Cardiac fibroblast (primary cell): ENCODE measurements at regions not wholly inside any gene's neighbourhood (a gene's known extent, or its start where the extent isn't known, plus 50 kb on each side); places are given as distances from the start of the nearest gene placed in this dataset.

Experiments used
- DNase-seq, 2 donors: peaks; one replicate each; pipeline versions ENCODE4 v3.0.0 to v3.0.0-alpha.2; 2010; ENCODE audit warnings: low read depth in 2 of 2
- H3K4me3 ChIP-seq, 2 donors: replicated peaks in 1 of 2; 1 replicate in 1 of 2; 2 replicates in 1 of 2; pipeline ENCODE4 v1.5.1; 2011; ENCODE audit warnings: low read depth in 2 of 2, low read length in 2 of 2, mild to moderate bottlenecking in 2 of 2, moderate library complexity in 1 of 2
- CTCF ChIP-seq: IDR thresholded peaks from one replicate; pipeline ENCODE4 v1.5.1; 2011; ENCODE audit warnings: low read depth, mild to moderate bottlenecking, low read length, inconsistent platforms

- no peak for TF ChIP-seq CTCF
- no peak overlapping the region for H3K4me3 ChIP-seq
- peak in 1 of 2 donors; percentile 8 for DNase-seq
Observed at GRCh38 chr15:95712785-95713184, 617.7 kb upstream of the NR2F2 start.

- DNase-seq, result no peak
- no peak for TF ChIP-seq CTCF
- no peak overlapping the region for H3K4me3 ChIP-seq
Observed at GRCh38 chr15:95713324-95713723, 617.2 kb upstream of the NR2F2 start.

- peak in 1 of 2 donors; percentile 17 for DNase-seq
- TF ChIP-seq CTCF, result no peak
- H3K4me3 ChIP-seq, result no peak overlapping the region
Observed at GRCh38 chr15:95715116-95715903, 615.2 kb upstream of the NR2F2 start.

- TF ChIP-seq CTCF, result no peak
- no peak for DNase-seq
- H3K4me3 ChIP-seq, result no peak overlapping the region
Observed at GRCh38 chr15:95715906-95716656, 614.4 kb upstream of the NR2F2 start.

GRCh38 chr15:95716708-95717107 is 613.8 kb upstream of the NR2F2 start:
- DNase-seq, result no peak
- TF ChIP-seq CTCF, result no peak

GRCh38 chr15:95718441-95718840 is 612.1 kb upstream of the NR2F2 start:
- no peak overlapping the region for H3K4me3 ChIP-seq
- TF ChIP-seq CTCF, result no peak
- peak in 1 of 2 donors; percentile 42 for DNase-seq

More at GRCh38 chr15:95716708-95717107, 613.8 kb upstream of the NR2F2 start:
- H3K4me3 ChIP-seq, result no peak overlapping the region
